Left lung (tissue), 4 donors: ENCODE measurements at regions not wholly inside any gene's neighbourhood (a gene's known extent, or its start where the extent isn't known, plus 50 kb on each side); places are given as distances from the start of the nearest gene placed in this dataset.

ENCODE experiments used
- ATAC-seq: fragments of 200-7000 bp; cut with Tn5 transposase; one replicate; pipeline ENCODE4 v1.9.1; 2020; ENCODE audit warnings: moderate library complexity
- DNase-seq, 4 donors: peaks; one replicate each; pipeline ENCODE4 v3.0.0-alpha.2; 2013 to 2020
- H3K27ac ChIP-seq, 2 donors: fragments of 200-600 bp; sonication (generic) in 1 of 2; one replicate each; pipeline versions ENCODE4 v1.5.0 to v1.8.0; 2020 to 2021
- H3K27me3 ChIP-seq, 2 donors: fragments of 200-600 bp; sonication (generic) in 1 of 2; one replicate each; pipeline versions ENCODE4 v1.5.0 to v1.8.0; 2020 to 2021
- H3K36me3 ChIP-seq, 2 donors: fragments of 200-600 bp; sonication (generic) in 1 of 2; one replicate each; pipeline versions ENCODE4 v1.5.0 to v1.8.0; 2020 to 2021
- H3K4me1 ChIP-seq, 2 donors: fragments of 200-600 bp; one replicate each; pipeline ENCODE4 v1.8.0; 2021
- H3K4me3 ChIP-seq, 2 donors: fragments of 200-600 bp; sonication (generic) in 1 of 2; one replicate each; pipeline versions ENCODE4 v1.5.0 to v1.8.0; 2020 to 2021; ENCODE audit warnings: mild to moderate bottlenecking in 1 of 2
- H3K9me3 ChIP-seq, 2 donors: fragments of 200-600 bp; sonication (generic) in 1 of 2; one replicate each; pipeline versions ENCODE4 v1.5.0 to v1.8.0; 2020 to 2021
- CTCF ChIP-seq, 2 donors: fragments of 200-600 bp; sonication (generic) in 1 of 2; IDR thresholded peaks; one replicate each; pipeline versions ENCODE4 v1.5.0 to v1.8.0; 2021; ENCODE audit warnings: antibody characterized with exemption in 2 of 2
- intact Hi-C, 2 donors: fragments of 100-400 bp; cut with DNase I; formaldehyde crosslinking; loops; one replicate each; pipeline versions ENCODE4 v1.11.2 to v1.14.2; 2022
- donor health status: DM: no; HTN: yes; CAD: no.
- donor health status: DM: no; HTN: no; CAD: no.

GRCh38 chr15:58246041-58246440 is 107.9 kb downstream of the AQP9 start:
- H3K4me1 ChIP-seq = peaks cover 6 to 19% of the 10 kb centered on the region in 2 donors
- ATAC-seq (no peak), DNase-seq (no peak)
- H3K27me3 ChIP-seq = no peaks in the 10 kb centered on the region
- no peak overlapping the region for H3K4me3 ChIP-seq
- intact Hi-C loops = no loop called here
- TF ChIP-seq CTCF (IDR thresholded peaks at IDR 0.05) = no peak
- H3K9me3 ChIP-seq = no peaks in the 10 kb centered on the region
- H3K36me3 ChIP-seq = no peaks in the 10 kb centered on the region
- H3K27ac ChIP-seq = no peak overlapping the region

GRCh38 chr15:58247855-58248842 is 110.0 kb downstream of the AQP9 start:
- intact Hi-C loops = no loop called here
- ATAC-seq (peak; percentile 91), DNase-seq (peak in 3 of 4 donors; percentile 22 to 89 (median 88))
- Histone ChIP-seq H3K27ac (peak overlapping the region in 1 of 2 donors; percentile 63), H3K27me3 (no peaks in the 10 kb centered on the region), H3K4me3 (no peak overlapping the region), H3K4me1 (peaks cover 6 to 24% of the 10 kb centered on the region in 2 donors), H3K36me3 (no peaks in the 10 kb centered on the region), H3K9me3 (no peaks in the 10 kb centered on the region)
- TF ChIP-seq CTCF (IDR thresholded peaks at IDR 0.05) = no peak

GRCh38 chr15:58249646-58250312 is 111.6 kb downstream of the AQP9 start:
- no peak for TF ChIP-seq CTCF (IDR thresholded peaks at IDR 0.05)
- H3K9me3 ChIP-seq = no peaks in the 10 kb centered on the region
- peaks cover 6 to 24% of the 10 kb centered on the region in 2 donors for H3K4me1 ChIP-seq
- intact Hi-C loops = no loop called here
- no peak overlapping the region for H3K4me3 ChIP-seq
- DNase-seq (no peak), ATAC-seq (no peak)
- H3K27me3 ChIP-seq = no peaks in the 10 kb centered on the region
- no peak overlapping the region for H3K27ac ChIP-seq
- no peaks in the 10 kb centered on the region for H3K36me3 ChIP-seq

GRCh38 chr15:58252586-58253323 is 114.6 kb downstream of the AQP9 start:
- Histone ChIP-seq H3K36me3 (no peaks in the 10 kb centered on the region), H3K27me3 (no peaks in the 10 kb centered on the region), H3K9me3 (no peaks in the 10 kb centered on the region), H3K4me1 (peaks cover 4 to 16% of the 10 kb centered on the region in 2 donors), H3K4me3 (no peak overlapping the region), H3K27ac (no peak overlapping the region)
- ATAC-seq = no peak
- DNase-seq = no peak
- no peak for TF ChIP-seq CTCF (IDR thresholded peaks at IDR 0.05)
- intact Hi-C loops = no loop called here
